Choroid plexus epithelial cell (primary cell): ENCODE measurements at regions not wholly inside any gene's neighbourhood (a gene's known extent, or its start where the extent isn't known, plus 50 kb on each side); places are given as distances from the start of the nearest gene placed in this dataset.

Source experiments
- DNase-seq: peaks from one replicate; pipeline ENCODE4 v3.0.0-alpha.2; 2010; ENCODE audit warnings: low read depth
- H3K4me3 ChIP-seq: 2 replicates; pipeline ENCODE4 v1.5.1; 2011; ENCODE audit warnings: low read depth, mild to moderate bottlenecking, control low read depth, low read length, moderate library complexity
- CTCF ChIP-seq: conservative IDR thresholded peaks from 2 replicates; pipeline ENCODE4 v1.5.1; 2011; ENCODE audit warnings: low read depth, mild to moderate bottlenecking, control low read depth, inconsistent platforms, low read length, moderate library complexity

DNA sequence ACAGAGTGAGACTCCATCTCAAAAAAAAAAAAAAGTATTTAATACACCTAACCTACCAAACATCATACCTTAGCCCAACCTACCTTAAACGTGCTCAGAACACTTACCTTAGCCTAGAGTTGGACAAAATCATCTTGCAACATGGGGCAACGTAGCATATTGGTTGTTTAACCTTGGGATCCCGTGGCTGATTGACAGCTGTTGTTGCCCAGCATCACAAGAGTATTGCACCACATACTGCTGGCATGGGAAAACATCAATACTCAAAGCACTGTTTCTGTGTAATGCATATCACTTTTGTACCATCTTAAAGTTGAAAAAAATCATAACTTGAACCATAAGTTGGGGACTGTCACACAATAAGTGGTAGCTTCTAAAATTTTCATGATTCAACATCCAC, 73.8 kb upstream of the MIR17HG start:
- no peak for TF ChIP-seq CTCF
- DNase-seq = no peak
- H3K4me3 ChIP-seq = no peak overlapping the region

DNA sequence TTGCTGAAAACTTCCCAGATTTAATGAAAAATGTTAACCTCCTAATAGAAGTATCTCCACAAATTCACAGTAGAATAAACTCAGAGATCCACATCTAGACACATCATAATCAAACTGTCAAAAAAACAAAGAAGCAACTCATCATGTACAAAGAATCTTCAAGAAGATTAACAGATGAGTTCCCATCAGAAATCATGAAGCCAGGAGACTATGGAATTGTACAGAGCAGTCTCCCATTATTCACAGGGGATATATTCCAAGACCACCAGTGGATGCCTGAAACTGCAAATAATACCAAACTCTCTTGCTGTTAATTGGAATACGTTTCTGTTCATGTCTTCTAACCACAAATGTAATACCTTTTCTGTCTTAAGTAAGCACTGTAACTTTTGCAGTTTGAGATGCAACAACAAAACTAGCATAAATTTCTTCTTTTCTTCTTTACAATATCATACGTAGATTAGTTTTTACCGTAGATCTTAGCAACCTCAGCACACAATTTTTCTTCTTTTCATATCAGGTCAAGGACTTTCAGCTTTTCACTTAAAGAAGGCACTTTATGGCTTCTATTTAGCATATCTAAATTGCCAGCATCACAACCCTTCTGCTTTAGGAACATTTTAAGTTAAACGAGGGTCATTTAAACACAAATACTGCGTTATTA, 70.3 kb upstream of the MIR17HG start:
- no peak for DNase-seq
- TF ChIP-seq CTCF = no peak

DNA sequence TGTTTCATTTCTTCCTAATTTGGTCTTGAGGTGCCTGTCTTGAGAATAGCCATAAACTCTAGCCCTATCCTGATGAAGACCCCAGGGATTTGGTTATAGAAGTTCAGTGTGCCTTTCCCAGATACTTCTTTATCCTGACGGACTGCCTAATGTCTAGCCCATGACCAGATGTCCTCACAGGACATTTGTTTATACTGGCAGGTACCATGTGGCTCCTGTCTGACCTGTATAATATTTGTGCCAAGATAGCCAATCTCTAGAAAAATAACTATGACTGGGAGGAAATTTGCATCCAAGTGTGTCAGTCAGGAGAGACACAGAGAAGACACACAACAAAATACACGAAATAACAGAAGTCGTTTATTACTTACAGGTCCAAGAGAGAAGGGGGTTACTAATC, 69.2 kb upstream of the MIR17HG start:
- no peak overlapping the region for H3K4me3 ChIP-seq
- no peak for TF ChIP-seq CTCF
- no peak for DNase-seq

More for the DNA sequence above, 70.3 kb upstream of the MIR17HG start:
- no peak overlapping the region for H3K4me3 ChIP-seq

- H3K4me3 ChIP-seq = no peak overlapping the region
- DNase-seq = no peak
- TF ChIP-seq CTCF = no peak
These were observed 68.6 kb upstream of the MIR17HG start for GRCh38 chr13:91278888-91279287.

GRCh38 chr13:91280801-91281200, 66.7 kb upstream of the MIR17HG start:
- no peak for DNase-seq
- no peak for TF ChIP-seq CTCF

GRCh38 chr13:91284335-91284734, 63.2 kb upstream of the MIR17HG start:
- H3K4me3 ChIP-seq = no peak overlapping the region
- TF ChIP-seq CTCF = no peak
- DNase-seq = no peak

More at GRCh38 chr13:91280801-91281200, 66.7 kb upstream of the MIR17HG start:
- H3K4me3 ChIP-seq = no peak overlapping the region

DNA sequence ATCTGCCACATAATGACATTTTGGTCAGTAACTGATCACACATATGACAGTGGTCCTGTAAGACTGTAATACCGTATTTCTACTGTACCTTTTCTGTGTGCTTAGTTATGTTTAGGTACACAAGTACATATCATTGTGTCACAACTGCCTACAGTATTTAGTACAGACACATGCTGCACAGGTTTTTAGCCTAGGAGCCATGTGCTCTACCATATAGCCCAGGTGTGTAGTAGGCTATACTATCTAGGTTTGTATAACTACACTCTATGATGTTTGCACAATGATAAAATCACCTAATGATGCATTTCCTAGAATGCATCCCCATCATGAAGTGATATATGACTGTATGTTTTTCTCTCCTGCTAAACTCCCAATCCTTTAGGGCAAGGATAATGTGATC, 61.2 kb upstream of the MIR17HG start:
- TF ChIP-seq CTCF = no peak
- no peak overlapping the region for H3K4me3 ChIP-seq
- no peak for DNase-seq
